Keratinocyte (primary cell): ENCODE measurements at regions not wholly inside any gene's neighbourhood (a gene's known extent, or its start where the extent isn't known, plus 50 kb on each side); places are given as distances from the start of the nearest gene placed in this dataset.

Source experiments
- DNase-seq: peaks from one replicate; pipeline ENCODE4 v3.0.0-alpha.2; 2011; ENCODE audit warnings: low read depth, missing footprints, low spot score
- FAIRE-seq: peaks from 2 replicates; lab custom pipeline; 2011; peaks lifted over from hg19 to GRCh38; lab: Jason Lieb, UNC
- H2AFZ ChIP-seq: 2 replicates; pipeline ENCODE4 v1.6.0; 2012; ENCODE audit warnings: low read length, control low read depth, inconsistent platforms; ENCODE audit not compliant: control insufficient read depth
- H3K27ac ChIP-seq: 2 replicates; pipeline ENCODE4 v1.5.1; 2011; ENCODE audit warnings: low read length; ENCODE audit not compliant: control insufficient read depth, insufficient read depth
- H3K27me3 ChIP-seq: 3 replicates; pipeline ENCODE4 v1.6.0; 2011; ENCODE audit warnings: low read length; ENCODE audit not compliant: control insufficient read depth, insufficient read depth; ENCODE audit errors: extremely low read depth
- H3K36me3 ChIP-seq, 2 experiments: 2 replicates in 1 of 2; 3 replicates in 1 of 2; pipeline ENCODE4 v1.5.1; 2011; ENCODE audit warnings: low read length in 2 of 2, mild to moderate bottlenecking in 1 of 2; ENCODE audit not compliant: control insufficient read depth in 2 of 2, insufficient read depth in 2 of 2; ENCODE audit errors: extremely low read depth in 1 of 2
- H3K4me1 ChIP-seq: 3 replicates; pipeline ENCODE4 v1.5.1; 2011; ENCODE audit warnings: low read length; ENCODE audit not compliant: control insufficient read depth, insufficient read depth; ENCODE audit errors: extremely low read depth
- H3K4me2 ChIP-seq: 3 replicates; pipeline ENCODE4 v1.6.0; 2011; ENCODE audit warnings: low read depth, low read length; ENCODE audit not compliant: control insufficient read depth, insufficient read depth; ENCODE audit errors: extremely low read depth
- H3K4me3 ChIP-seq, 3 experiments: fragments of 200-600 bp in 1 of 3; sonication (generic) in 1 of 3; 2 replicates in 2 of 3; 3 replicates in 1 of 3; pipeline ENCODE4 v1.5.1; 2011 to 2016; ENCODE audit warnings: low read length in 3 of 3, mild to moderate bottlenecking in 3 of 3, control low read depth in 2 of 3, inconsistent platforms in 1 of 3, low read depth in 1 of 3, mixed read lengths in 1 of 3, mixed run types in 1 of 3, moderate library complexity in 1 of 3; ENCODE audit not compliant: control insufficient read depth in 2 of 3, insufficient read depth in 2 of 3; ENCODE audit errors: extremely low read depth in 1 of 3
- H3K79me2 ChIP-seq: 2 replicates; pipeline ENCODE4 v1.6.0; 2012; ENCODE audit warnings: low read length; ENCODE audit not compliant: control insufficient read depth, insufficient read depth
- H3K9ac ChIP-seq: 3 replicates; pipeline ENCODE4 v1.6.0; 2011; ENCODE audit warnings: low read length; ENCODE audit not compliant: control insufficient read depth, insufficient read depth; ENCODE audit errors: extremely low read depth
- H3K9me1 ChIP-seq: 3 replicates; pipeline ENCODE4 v1.6.0; 2011; ENCODE audit warnings: low read length; ENCODE audit not compliant: control insufficient read depth, insufficient read depth; ENCODE audit errors: extremely low read depth
- H3K9me3 ChIP-seq: 2 replicates; pipeline ENCODE4 v1.5.1; 2012; ENCODE audit warnings: low read depth, low read length; ENCODE audit not compliant: control insufficient read depth
- H4K20me1 ChIP-seq: 3 replicates; pipeline ENCODE4 v1.6.0; 2011; ENCODE audit warnings: low read length; ENCODE audit not compliant: control insufficient read depth, insufficient read depth; ENCODE audit errors: extremely low read depth
- CTCF ChIP-seq, 3 experiments: IDR thresholded peaks in 1 of 3; conservative IDR thresholded peaks in 1 of 3; optimal IDR thresholded peaks in 1 of 3; 2 replicates in 2 of 3; 3 replicates in 1 of 3; pipeline versions ENCODE3 to v1.5.1; 2011; ENCODE audit warnings: low read length in 3 of 3, mild to moderate bottlenecking in 3 of 3, moderate library complexity in 2 of 3, control low read depth in 1 of 3, inconsistent platforms in 1 of 3; ENCODE audit not compliant: insufficient read depth in 2 of 3; ENCODE audit errors: extremely low read depth in 1 of 3
- EZH2 ChIP-seq: IDR thresholded peaks from one replicate; pipeline ENCODE4 v1.6.1; 2012; ENCODE audit warnings: inconsistent platforms, mild to moderate bottlenecking, low read length, moderate library complexity
- dilution Hi-C: fragments of 300-500 bp; cut with MboI; formaldehyde crosslinking; loops from one replicate; pipeline ENCODE4 v1.7.0; 2020; ENCODE audit warnings: low sequenced_read_pairs; ENCODE audit not compliant: extremely low pct_ligation_motif_present

GRCh38 chrX:86910602-86911311, 606.8 kb upstream of the KLHL4 start:
- no peak overlapping the region for H3K4me2 ChIP-seq
- dilution Hi-C loops: no loop called here
- H3K79me2 ChIP-seq: no peaks in the 10 kb centered on the region
- no peak overlapping the region for H3K9ac ChIP-seq
- H3K27me3 ChIP-seq: no peaks in the 10 kb centered on the region
- H3K4me3 ChIP-seq: no peak overlapping the region
- no peak for TF ChIP-seq CTCF (optimal IDR thresholded peaks at IDR 0.05 in 1 of 3, IDR thresholded peaks at IDR 0.05 in 1 of 3, conservative IDR thresholded peaks at IDR 0.05 in 1 of 3; ENCODE audit: extremely low read depth in 1 of 3, insufficient read depth in 2 of 3, low read length in 3 of 3)
- TF ChIP-seq EZH2: no peak
- FAIRE-seq (no peak), DNase-seq (no peak)
- H3K9me3 ChIP-seq: no peaks in the 10 kb centered on the region
- no peaks in the 10 kb centered on the region for H3K4me1 ChIP-seq
- H2AFZ ChIP-seq: no peak overlapping the region
- no peak overlapping the region for H3K27ac ChIP-seq
- no peaks in the 10 kb centered on the region for H4K20me1 ChIP-seq
- no peaks in the 10 kb centered on the region for H3K9me1 ChIP-seq
- no peaks in the 10 kb centered on the region for H3K36me3 ChIP-seq

GRCh38 chrX:86914569-86914968, 603.0 kb upstream of the KLHL4 start:
- Histone ChIP-seq H2AFZ (no peak overlapping the region), H3K79me2 (no peaks in the 10 kb centered on the region), H3K36me3 (no peaks in the 10 kb centered on the region), H4K20me1 (no peaks in the 10 kb centered on the region), H3K27me3 (no peaks in the 10 kb centered on the region), H3K4me1 (no peaks in the 10 kb centered on the region), H3K9me1 (no peaks in the 10 kb centered on the region), H3K4me3 (no peak overlapping the region), H3K9me3 (no peaks in the 10 kb centered on the region), H3K9ac (no peak overlapping the region), H3K27ac (no peak overlapping the region), H3K4me2 (no peak overlapping the region)
- TF ChIP-seq CTCF (optimal IDR thresholded peaks at IDR 0.05 in 1 of 3, IDR thresholded peaks at IDR 0.05 in 1 of 3, conservative IDR thresholded peaks at IDR 0.05 in 1 of 3; ENCODE audit: extremely low read depth in 1 of 3, insufficient read depth in 2 of 3, low read length in 3 of 3) (no peak), EZH2 (no peak)
- DNase-seq (no peak), FAIRE-seq (no peak)
- dilution Hi-C loops: no loop called here
